22Rv1 (cell line): ENCODE measurements at regions not wholly inside any gene's neighbourhood (a gene's known extent, or its start where the extent isn't known, plus 50 kb on each side); places are given as distances from the start of the nearest gene placed in this dataset.

Experiments
- CTCF ChIP-seq: fragments of 450-650 bp; IDR thresholded peaks from 2 replicates; pipeline ENCODE4 v1.5.1; 2017; ENCODE audit warnings: mild to moderate bottlenecking
- ZFX ChIP-seq: fragments of 450-650 bp; IDR thresholded peaks from 2 replicates; pipeline ENCODE4 v1.6.1; 2017; ENCODE audit warnings: antibody characterized with exemption, borderline replicate concordance

- TF ChIP-seq CTCF (peak; percentile 10; the same call in 1 of the 2 replicates), ZFX (no peak)
These were observed 146.7 kb downstream of the TSN start for GRCh38 chr2:121902171-121902591.
